Tibial nerve (tissue), 4 donors: ENCODE measurements at regions not wholly inside any gene's neighbourhood (a gene's known extent, or its start where the extent isn't known, plus 50 kb on each side); places are given as distances from the start of the nearest gene placed in this dataset.

ENCODE experiments used
- CTCF ChIP-seq, 5 experiments: fragments of 200-600 bp in 3 of 5; fragments of 450-650 bp in 2 of 5; sonication (generic) in 3 of 5; IDR thresholded peaks; one replicate each; pipeline ENCODE4 v1.5.1; 2016 to 2019; ENCODE audit warnings: antibody characterized with exemption in 5 of 5, mild to moderate bottlenecking in 3 of 5, moderate library complexity in 2 of 5
- EP300 ChIP-seq, 2 donors: sonication (generic); formaldehyde crosslinking; IDR thresholded peaks; one replicate each; pipeline ENCODE4 v1.6.1; 2017; ENCODE audit warnings: antibody characterized with exemption in 2 of 2, mild to moderate bottlenecking in 1 of 2
- POLR2A ChIP-seq, 2 donors: fragments of 450-650 bp; IDR thresholded peaks; one replicate each; pipeline ENCODE4 v1.6.1; 2017; ENCODE audit warnings: antibody characterized with exemption in 2 of 2, mild to moderate bottlenecking in 2 of 2, moderate library complexity in 2 of 2

GRCh38 chr3:132198516-132198915 is 118.7 kb upstream of the ACP3 start:
- TF ChIP-seq CTCF (IDR thresholded peaks at IDR 0.05) (no peak), EP300 (IDR thresholded peaks at IDR 0.05) (no peak), POLR2A (IDR thresholded peaks at IDR 0.05) (no peak)
